AG09309 (cell line): ENCODE measurements at regions not wholly inside any gene's neighbourhood (a gene's known extent, or its start where the extent isn't known, plus 50 kb on each side); places are given as distances from the start of the nearest gene placed in this dataset.
"Not testable (repeated sequence)": the region's sequence is repeated elsewhere in the genome, so short reads cannot be mapped to it uniquely, and the experiment has no call there.

Experiments used
- DNase-seq: peaks from one replicate; pipeline ENCODE4 v3.0.0-alpha.2; 2010; ENCODE audit warnings: low read depth
- H3K4me3 ChIP-seq: 2 replicates; pipeline ENCODE4 v1.5.1; 2011; ENCODE audit warnings: mild to moderate bottlenecking, low read depth, low read length, moderate library complexity; ENCODE audit not compliant: control insufficient read depth
- CTCF ChIP-seq: IDR thresholded peaks from 2 replicates; pipeline ENCODE4 v1.5.1; 2011; ENCODE audit warnings: mild to moderate bottlenecking, low read depth, low read length, inconsistent platforms; ENCODE audit not compliant: insufficient read depth, control insufficient read depth; ENCODE audit errors: missing control alignments

- DNase-seq, result no peak
- no peak for TF ChIP-seq CTCF
- no peak overlapping the region for H3K4me3 ChIP-seq
Observed at GRCh38 chr6:8855411-8855810, 420.1 kb upstream of the SLC35B3 start.

GRCh38 chr6:8852332-8852731, 417.0 kb upstream of the SLC35B3 start:
- no peak for DNase-seq
- no peak for TF ChIP-seq CTCF
- H3K4me3 ChIP-seq, result no peak overlapping the region

DNA sequence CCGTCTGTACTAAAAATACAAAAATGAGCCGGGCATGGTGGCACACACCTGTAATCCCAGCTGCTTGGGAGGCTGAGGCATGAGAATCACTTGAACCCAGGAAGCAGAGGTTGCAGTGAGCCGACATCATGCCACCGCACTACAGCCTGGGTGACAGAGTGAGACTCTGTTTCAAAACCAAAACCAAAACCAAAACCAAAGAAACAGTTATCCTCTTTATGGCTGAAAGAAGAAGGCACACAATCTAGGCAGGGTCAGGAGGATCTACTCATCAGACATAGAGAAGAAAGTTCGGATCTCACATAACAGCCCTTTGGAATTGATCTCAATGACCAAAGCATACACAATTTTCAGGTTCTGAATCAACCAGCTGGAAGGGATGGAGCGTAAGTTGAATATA, 411.3 kb upstream of the SLC35B3 start:
- not testable (repeated sequence) for DNase-seq, H3K4me3 ChIP-seq

DNA sequence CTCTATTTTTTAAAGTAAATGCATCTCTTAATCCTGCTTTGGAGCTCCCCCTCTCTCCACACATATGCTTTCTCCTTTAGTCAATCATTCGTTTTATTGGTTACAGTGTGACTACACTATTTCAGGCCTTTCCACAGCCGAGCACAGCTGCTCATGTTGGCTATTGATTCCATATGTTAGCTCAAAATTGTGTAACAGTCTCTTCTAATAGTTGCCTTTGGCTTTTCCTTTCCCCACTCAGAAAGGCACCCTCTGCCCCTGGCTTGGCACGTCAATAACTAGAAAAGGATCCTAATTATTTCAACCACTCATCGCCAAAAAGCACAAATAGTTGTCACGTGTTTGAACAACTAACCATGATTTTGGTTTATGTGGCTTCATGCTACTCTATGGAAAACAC, 410.3 kb upstream of the SLC35B3 start:
- no peak for DNase-seq
- TF ChIP-seq CTCF, result no peak
- H3K4me3 ChIP-seq, result no peak overlapping the region

GRCh38 chr6:8844968-8845367, 409.6 kb upstream of the SLC35B3 start:
- H3K4me3 ChIP-seq, result no peak overlapping the region
- no peak for TF ChIP-seq CTCF
- DNase-seq, result no peak

GRCh38 chr6:8839626-8840025, 404.3 kb upstream of the SLC35B3 start:
- TF ChIP-seq CTCF, result no peak
- H3K4me3 ChIP-seq, result no peak overlapping the region
- no peak for DNase-seq

GRCh38 chr6:8837343-8837742, 402.0 kb upstream of the SLC35B3 start:
- no peak for TF ChIP-seq CTCF
- no peak overlapping the region for H3K4me3 ChIP-seq
- DNase-seq, result no peak

GRCh38 chr6:8832695-8833094, 397.4 kb upstream of the SLC35B3 start:
- not testable (repeated sequence) for H3K4me3 ChIP-seq, DNase-seq
